OCI-LY1 (cell line): ENCODE measurements at regions not wholly inside any gene's neighbourhood (a gene's known extent, or its start where the extent isn't known, plus 50 kb on each side); places are given as distances from the start of the nearest gene placed in this dataset.

Experiments
- H2AFZ ChIP-seq: fragments of 200-600 bp; sonication (generic), shearing (Covaris generic); 2 replicates; pipeline ENCODE4 v1.6.0; 2014; ENCODE audit warnings: antibody characterized with exemption, mild to moderate bottlenecking, low read length
- H3F3A ChIP-seq: fragments of 200-600 bp; sonication (generic), shearing (Covaris generic); 2 replicates; pipeline ENCODE4 v1.6.0; 2014; ENCODE audit warnings: mild to moderate bottlenecking, antibody characterized with exemption, low read length, moderate library complexity; ENCODE audit not compliant: insufficient read depth
- H3K27ac ChIP-seq: fragments of 200-600 bp; sonication (generic); 2 replicates; pipeline ENCODE4 v1.5.1; 2014; ENCODE audit warnings: low read length, mixed run types, mild to moderate bottlenecking, low read depth; ENCODE audit not compliant: poor library complexity, severe bottlenecking
- H3K27me3 ChIP-seq: fragments of 200-600 bp; sonication (generic); 2 replicates; pipeline ENCODE4 v1.6.0; 2014; ENCODE audit warnings: antibody characterized with exemption, mild to moderate bottlenecking, low read length, moderate library complexity; ENCODE audit not compliant: insufficient read depth
- H3K36me3 ChIP-seq: fragments of 200-600 bp; sonication (generic); 2 replicates; pipeline ENCODE4 v1.6.1; 2014; ENCODE audit warnings: mild to moderate bottlenecking, antibody characterized with exemption, low read length, moderate library complexity, mixed read lengths; ENCODE audit not compliant: insufficient read depth
- H3K4me1 ChIP-seq: fragments of 200-600 bp; sonication (generic); 2 replicates; pipeline ENCODE4 v1.5.1; 2014; ENCODE audit warnings: mild to moderate bottlenecking, low read length, moderate library complexity; ENCODE audit not compliant: insufficient read depth, severe bottlenecking
- H3K4me2 ChIP-seq: fragments of 200-600 bp; sonication (generic), shearing (Covaris generic); 2 replicates; pipeline ENCODE4 v1.6.1; 2014; ENCODE audit warnings: low read length
- H3K4me3 ChIP-seq: fragments of 200-600 bp; sonication (generic); 2 replicates; pipeline ENCODE4 v1.5.1; 2014; ENCODE audit warnings: low read length, low read depth, mild to moderate bottlenecking, mixed read lengths; ENCODE audit not compliant: poor library complexity, severe bottlenecking
- H3K79me2 ChIP-seq: fragments of 200-600 bp; shearing (Covaris generic); 2 replicates; pipeline ENCODE4 v1.6.1; 2016; ENCODE audit warnings: mixed run types, low read length, mixed read lengths; ENCODE audit not compliant: insufficient read depth
- H3K9ac ChIP-seq: fragments of 200-600 bp; sonication (generic), shearing (Covaris generic); 2 replicates; pipeline ENCODE4 v1.6.1; 2014; ENCODE audit warnings: mild to moderate bottlenecking, low read length, mixed read lengths
- H3K9me2 ChIP-seq: fragments of 200-600 bp; sonication (generic), shearing (Covaris generic); 2 replicates; pipeline ENCODE4 v1.6.1; 2014; ENCODE audit warnings: low read depth, mild to moderate bottlenecking, low read length, mixed read lengths
- H3K9me3 ChIP-seq: fragments of 200-600 bp; shearing (Covaris generic); 2 replicates; pipeline ENCODE4 v1.6.1; 2014; ENCODE audit warnings: low read length, mixed read lengths
- H4K20me1 ChIP-seq: fragments of 200-600 bp; sonication (generic), shearing (Covaris generic); 2 replicates; pipeline ENCODE4 v1.6.0; 2016; ENCODE audit warnings: mild to moderate bottlenecking, low read length; ENCODE audit not compliant: insufficient read depth
- EZH2 ChIP-seq: fragments of 200-600 bp; sonication (generic), shearing (Covaris generic); IDR thresholded peaks from 2 replicates; pipeline ENCODE4 v1.8.0; 2017; ENCODE audit warnings: borderline replicate concordance, mixed run types, mild to moderate bottlenecking, antibody characterized with exemption, low read length, moderate library complexity, mixed read lengths
- TF ChIP-seq, protein P1 (sequence below): fragments of 200-600 bp; sonication (generic), shearing (Covaris generic); IDR thresholded peaks from 2 replicates; pipeline ENCODE4 v1.5.1; 2017; ENCODE audit warnings: mild to moderate bottlenecking, antibody characterized with exemption, low read length, moderate library complexity, mixed read lengths

GRCh38 chr18:29596959-29597358 lies 1420.0 kb upstream of the CDH2 start:
- Histone ChIP-seq H3K27ac (no peak overlapping the region), H3K36me3 (no peaks in the 10 kb centered on the region), H4K20me1 (no peaks in the 10 kb centered on the region), H3K4me3 (no peak overlapping the region), H3K27me3 (no peaks in the 10 kb centered on the region), H2AFZ (no peak overlapping the region), H3K4me1 (no peaks in the 10 kb centered on the region), H3K9me3 (no peaks in the 10 kb centered on the region), H3K79me2 (no peaks in the 10 kb centered on the region), H3F3A (no peaks in the 10 kb centered on the region), H3K9me2 (no peaks in the 10 kb centered on the region), H3K9ac (no peak overlapping the region), H3K4me2 (no peak overlapping the region)
- no peak for TF ChIP-seq EZH2
- TF ChIP-seq, protein P1, sequence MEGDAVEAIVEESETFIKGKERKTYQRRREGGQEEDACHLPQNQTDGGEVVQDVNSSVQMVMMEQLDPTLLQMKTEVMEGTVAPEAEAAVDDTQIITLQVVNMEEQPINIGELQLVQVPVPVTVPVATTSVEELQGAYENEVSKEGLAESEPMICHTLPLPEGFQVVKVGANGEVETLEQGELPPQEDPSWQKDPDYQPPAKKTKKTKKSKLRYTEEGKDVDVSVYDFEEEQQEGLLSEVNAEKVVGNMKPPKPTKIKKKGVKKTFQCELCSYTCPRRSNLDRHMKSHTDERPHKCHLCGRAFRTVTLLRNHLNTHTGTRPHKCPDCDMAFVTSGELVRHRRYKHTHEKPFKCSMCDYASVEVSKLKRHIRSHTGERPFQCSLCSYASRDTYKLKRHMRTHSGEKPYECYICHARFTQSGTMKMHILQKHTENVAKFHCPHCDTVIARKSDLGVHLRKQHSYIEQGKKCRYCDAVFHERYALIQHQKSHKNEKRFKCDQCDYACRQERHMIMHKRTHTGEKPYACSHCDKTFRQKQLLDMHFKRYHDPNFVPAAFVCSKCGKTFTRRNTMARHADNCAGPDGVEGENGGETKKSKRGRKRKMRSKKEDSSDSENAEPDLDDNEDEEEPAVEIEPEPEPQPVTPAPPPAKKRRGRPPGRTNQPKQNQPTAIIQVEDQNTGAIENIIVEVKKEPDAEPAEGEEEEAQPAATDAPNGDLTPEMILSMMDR, result no peak

DNA sequence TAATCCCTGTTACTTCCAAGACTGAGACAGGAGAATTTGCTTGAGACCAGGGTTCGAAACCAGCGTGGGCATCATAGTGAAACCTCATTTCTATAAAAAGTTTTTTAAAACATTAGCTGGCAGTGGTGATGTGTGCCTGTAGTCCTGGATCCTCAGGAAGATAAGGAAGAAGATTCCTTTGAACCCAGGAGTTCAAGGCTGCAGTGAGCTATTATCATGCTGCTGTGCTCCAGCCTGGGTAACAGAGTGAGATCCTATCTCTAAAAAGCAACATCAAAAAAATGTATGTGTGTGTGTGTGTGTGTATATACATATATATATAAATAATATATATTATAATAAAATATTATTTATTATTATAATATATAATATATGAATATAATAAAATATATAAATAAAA lies 1417.6 kb upstream of the CDH2 start:
- H3K4me1 ChIP-seq, result no peaks in the 10 kb centered on the region
- no peaks in the 10 kb centered on the region for H3K36me3 ChIP-seq
- H3K79me2 ChIP-seq, result no peaks in the 10 kb centered on the region
- H3K9me2 ChIP-seq, result no peaks in the 10 kb centered on the region
- H3K9me3 ChIP-seq, result no peaks in the 10 kb centered on the region
- no peak overlapping the region for H3K4me3 ChIP-seq
- TF ChIP-seq EZH2, result no peak
- H3F3A ChIP-seq, result no peaks in the 10 kb centered on the region
- no peak overlapping the region for H2AFZ ChIP-seq
- H3K27me3 ChIP-seq, result no peaks in the 10 kb centered on the region
- H3K27ac ChIP-seq, result no peak overlapping the region
- no peak overlapping the region for H3K9ac ChIP-seq
- H3K4me2 ChIP-seq, result no peak overlapping the region
- no peaks in the 10 kb centered on the region for H4K20me1 ChIP-seq

GRCh38 chr18:29588446-29589100 lies 1411.6 kb upstream of the CDH2 start:
- H3K27me3 ChIP-seq, result no peaks in the 10 kb centered on the region
- no peaks in the 10 kb centered on the region for H3K4me1 ChIP-seq
- H3K4me3 ChIP-seq, result no peak overlapping the region
- H3K79me2 ChIP-seq, result no peaks in the 10 kb centered on the region
- no peak for TF ChIP-seq EZH2
- TF ChIP-seq, protein P1, result no peak
- H3F3A ChIP-seq, result no peaks in the 10 kb centered on the region
- no peak overlapping the region for H3K9ac ChIP-seq
- H3K9me2 ChIP-seq, result no peaks in the 10 kb centered on the region
- no peaks in the 10 kb centered on the region for H4K20me1 ChIP-seq
- H3K4me2 ChIP-seq, result no peak overlapping the region
- no peaks in the 10 kb centered on the region for H3K9me3 ChIP-seq
- no peak overlapping the region for H3K27ac ChIP-seq
- no peak overlapping the region for H2AFZ ChIP-seq
- H3K36me3 ChIP-seq, result no peaks in the 10 kb centered on the region

- Histone ChIP-seq H3K4me1 (no peaks in the 10 kb centered on the region), H3K9me3 (no peaks in the 10 kb centered on the region), H3K4me2 (no peak overlapping the region), H3K79me2 (no peaks in the 10 kb centered on the region), H3K36me3 (no peaks in the 10 kb centered on the region), H3K27me3 (no peaks in the 10 kb centered on the region), H3K27ac (no peak overlapping the region), H2AFZ (no peak overlapping the region), H3F3A (no peaks in the 10 kb centered on the region), H4K20me1 (no peaks in the 10 kb centered on the region), H3K9ac (no peak overlapping the region), H3K4me3 (no peak overlapping the region), H3K9me2 (no peaks in the 10 kb centered on the region)
- no peak for TF ChIP-seq EZH2
- TF ChIP-seq, protein P1, result no peak
Observed at GRCh38 chr18:29586210-29586609, 1409.3 kb upstream of the CDH2 start.
